HG02759 (cell line): ENCODE measurements at regions not wholly inside any gene's neighbourhood (a gene's known extent, or its start where the extent isn't known, plus 50 kb on each side); places are given as distances from the start of the nearest gene placed in this dataset.

Experiments used
- ATAC-seq: cut with Tn5 transposase; IDR thresholded peaks from one replicate; pipeline ENCODE4 v1.9.1; 2021; ENCODE audit warnings: mild to moderate bottlenecking, moderate library complexity; ENCODE audit not compliant: unreplicated experiment

DNA sequence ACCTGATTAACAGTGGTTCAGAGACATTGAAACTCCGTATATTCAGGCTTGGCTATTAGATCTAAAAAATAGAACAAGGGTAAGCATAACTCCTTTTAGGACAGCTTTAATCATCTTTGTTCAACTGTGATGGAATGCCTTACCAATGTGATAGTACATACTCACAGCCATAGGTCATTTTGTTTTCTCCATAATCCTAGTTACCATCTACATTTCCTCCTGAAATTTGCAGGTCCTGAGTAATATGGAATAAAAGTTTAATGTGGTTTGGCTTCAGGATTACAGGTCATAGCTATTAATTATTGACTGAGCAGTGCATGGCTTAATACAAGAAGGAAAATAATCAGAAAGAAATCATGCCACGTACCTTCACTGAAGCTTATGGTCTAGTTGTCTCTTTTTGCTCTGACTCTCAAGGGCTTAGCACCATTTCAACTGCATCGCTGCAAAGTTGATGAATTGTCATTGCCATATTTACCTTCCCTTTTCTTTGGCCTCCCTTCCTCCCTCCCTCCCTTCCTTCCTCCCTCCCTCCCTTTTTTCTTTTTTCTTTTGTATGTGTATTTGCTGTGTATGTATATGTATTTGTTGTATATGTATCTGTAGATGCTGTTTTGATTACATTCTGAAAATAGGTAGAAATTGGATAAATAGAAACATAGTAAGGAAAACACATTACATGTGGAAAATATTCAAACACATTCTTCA is 250.9 kb upstream of the ZNF608 start:
- no peak for ATAC-seq

DNA sequence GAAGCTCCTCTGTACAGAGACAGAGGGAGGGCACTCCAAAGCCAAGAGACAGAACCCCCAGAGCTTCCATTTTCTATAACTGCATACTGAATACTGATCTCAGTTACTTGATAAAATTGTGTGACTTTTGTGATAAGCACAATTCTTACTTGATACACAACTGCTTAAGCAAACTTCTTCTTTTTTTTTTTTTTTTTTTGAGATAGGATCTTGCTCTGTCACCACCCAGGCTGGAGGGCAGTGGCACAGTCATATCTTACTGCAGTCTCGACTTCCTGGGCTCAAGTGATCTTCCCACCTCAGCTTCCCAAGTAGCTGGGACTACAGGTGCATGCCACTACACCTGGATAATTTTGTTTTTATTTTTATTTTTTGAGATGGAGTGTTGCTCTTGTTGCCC is 252.1 kb upstream of the ZNF608 start:
- no peak for ATAC-seq

DNA sequence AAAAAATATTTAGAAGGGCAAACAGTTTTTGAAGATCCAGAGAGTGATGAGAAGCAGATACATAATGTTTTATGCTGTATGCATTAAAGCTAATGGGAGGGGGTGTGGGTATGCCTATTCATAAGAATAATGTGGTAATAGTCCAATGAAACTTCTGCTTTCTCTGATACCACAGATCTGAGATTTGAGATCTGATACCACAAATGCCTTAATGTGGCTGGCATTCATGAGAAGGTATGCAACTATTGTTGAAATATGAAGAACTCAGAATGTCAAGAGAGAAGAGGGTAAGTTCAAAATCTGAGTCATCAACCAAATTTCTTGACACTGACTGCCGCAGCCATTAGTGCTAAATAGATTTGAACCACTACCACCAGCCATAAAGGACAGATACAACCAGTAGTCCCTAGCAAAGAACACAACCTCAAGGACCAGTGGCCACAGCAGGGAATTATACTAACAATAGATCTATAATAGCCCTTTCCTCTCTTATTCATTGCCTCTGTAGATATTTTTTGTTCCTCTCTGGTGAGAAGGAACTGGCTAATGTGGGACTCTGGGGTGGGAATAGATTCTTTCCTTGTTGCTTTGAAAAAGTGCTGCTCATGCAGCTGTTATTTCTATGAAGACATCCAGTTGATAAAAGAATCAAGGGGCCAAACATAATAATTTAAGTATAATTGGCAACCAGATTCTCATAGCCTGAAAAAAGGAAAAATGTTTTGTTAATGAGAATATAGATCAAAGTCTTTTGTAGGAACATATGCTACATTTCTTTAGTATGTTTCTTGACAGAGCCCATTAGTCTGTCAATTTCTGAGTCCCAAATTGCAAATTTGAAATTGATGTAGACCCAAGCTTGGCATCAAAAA is 256.5 kb upstream of the ZNF608 start:
- ATAC-seq = no peak

DNA sequence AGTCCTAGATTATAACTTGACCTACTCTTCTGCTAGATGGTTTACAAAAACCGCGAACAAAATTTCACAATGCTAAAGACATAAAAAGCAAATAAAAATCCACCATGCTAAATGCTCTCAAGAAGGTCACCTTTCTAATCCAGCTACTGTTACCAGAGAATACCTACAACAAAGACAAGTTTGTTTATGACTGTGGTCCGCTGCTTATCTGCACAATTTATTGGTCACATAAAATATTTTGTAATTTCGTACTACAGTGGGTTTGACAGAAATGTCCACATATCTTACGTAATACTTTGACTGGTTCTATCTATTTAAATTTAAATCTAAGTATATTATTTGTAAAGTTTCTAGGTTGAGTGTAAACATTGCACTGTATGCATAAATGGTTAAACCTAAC is 257.6 kb upstream of the ZNF608 start:
- ATAC-seq = no peak

DNA sequence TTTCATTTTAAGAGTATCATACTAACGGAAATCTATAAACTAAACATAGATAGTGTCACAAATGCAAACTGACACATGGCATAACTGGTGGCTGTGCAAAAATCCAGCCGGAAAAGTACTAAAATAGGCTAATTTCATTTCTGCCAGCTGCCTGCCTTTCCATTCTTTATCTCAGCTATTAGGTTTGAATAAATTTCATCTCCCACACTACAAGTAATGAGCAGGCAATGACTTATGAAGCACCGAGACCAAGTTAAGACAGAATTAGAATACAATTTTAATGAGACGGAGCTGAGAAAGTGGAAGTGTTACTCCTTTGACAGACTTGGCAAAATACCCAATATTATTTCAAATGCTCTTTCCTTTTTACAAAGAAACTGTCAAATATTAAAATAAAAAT is 258.8 kb upstream of the ZNF608 start:
- no peak for ATAC-seq

DNA sequence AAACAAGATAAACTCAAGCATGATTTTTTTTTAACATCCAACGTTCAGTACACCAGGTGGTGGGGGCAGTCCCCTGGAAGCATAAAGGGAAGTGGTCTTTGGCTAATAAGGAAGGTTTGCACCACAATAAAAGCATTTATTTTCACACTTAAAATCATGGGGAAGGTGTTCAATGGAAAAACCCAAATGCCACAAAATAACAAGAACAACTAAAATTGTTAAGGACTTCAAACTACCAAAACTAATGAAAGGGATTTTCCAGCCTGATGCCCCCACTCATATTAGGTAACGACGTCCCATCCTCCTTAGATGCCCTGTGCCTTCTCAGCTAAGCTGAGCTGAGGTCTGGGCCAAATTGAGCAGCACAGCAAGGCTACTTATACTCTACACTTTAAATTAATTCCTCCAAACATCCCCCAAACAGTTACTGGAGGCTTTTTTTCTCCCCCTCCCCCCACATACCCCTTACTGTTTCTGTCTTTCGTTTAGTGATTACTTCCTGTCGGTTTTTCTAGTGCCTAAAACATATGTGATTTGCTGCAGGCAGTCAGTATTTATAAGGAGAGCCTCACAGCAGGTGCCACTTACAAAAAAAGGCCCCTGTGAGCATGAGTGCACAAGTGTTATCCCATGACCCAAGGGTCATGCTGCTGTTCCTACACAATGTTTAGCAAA is 259.7 kb upstream of the ZNF608 start:
- ATAC-seq = peak; percentile 77

DNA sequence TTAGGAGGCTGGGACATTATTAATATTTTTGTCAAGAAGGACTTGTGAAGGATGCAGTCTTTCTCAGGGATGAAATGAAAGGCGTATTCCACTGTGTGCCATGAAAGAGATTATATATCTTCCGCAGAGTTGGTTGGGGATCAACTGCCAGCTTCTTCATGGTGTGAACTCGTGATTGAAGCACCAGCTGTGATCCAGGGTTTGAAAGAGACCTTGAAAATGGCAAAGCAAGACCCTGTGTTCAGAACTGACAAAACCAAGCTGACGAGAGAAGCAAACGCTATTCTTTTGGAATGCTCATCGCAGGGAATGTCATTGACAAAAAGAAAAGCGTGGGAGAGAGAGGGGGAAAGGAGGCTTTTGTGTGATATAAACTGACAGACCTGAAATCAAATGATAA is 263.9 kb upstream of the ZNF608 start:
- no peak for ATAC-seq

DNA sequence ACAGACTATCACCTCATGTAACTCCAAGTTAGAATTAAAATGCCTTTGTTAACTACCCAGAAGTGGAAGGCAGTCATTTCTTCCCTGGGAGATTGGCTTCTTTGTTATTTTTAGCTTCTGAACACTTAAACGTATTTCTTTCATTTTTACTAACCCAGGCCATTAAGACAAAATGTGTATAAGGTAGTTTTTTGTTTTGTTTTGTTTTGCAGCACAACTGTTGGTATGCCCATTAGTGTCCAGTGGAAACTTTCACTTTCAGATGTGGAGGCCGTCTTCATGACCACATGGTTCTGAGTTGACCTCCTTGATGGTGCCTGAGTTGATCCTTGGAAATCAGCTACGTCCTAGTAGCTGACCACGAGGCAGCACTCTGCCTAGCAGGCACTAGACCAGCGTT is 264.6 kb upstream of the ZNF608 start:
- ATAC-seq = peak; percentile 53

DNA sequence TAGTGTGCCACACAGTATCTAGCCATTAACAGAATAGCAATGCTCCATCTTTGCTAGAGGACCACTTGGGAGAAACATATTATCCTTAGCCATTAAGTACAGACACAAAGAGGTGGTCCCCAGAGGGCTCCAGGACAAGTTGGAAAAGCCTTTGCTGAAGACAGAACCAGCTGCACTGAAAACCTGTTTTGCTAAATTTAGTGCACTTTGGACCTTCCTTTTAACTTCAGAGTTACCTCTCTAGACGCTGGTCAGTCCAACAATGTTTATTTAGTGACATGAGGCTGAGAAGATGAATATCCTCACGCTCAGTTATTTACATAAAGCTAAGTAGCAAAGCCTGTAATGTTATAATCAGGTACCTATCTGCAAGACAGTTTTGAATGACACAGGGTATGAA is 265.0 kb upstream of the ZNF608 start:
- ATAC-seq = no peak

DNA sequence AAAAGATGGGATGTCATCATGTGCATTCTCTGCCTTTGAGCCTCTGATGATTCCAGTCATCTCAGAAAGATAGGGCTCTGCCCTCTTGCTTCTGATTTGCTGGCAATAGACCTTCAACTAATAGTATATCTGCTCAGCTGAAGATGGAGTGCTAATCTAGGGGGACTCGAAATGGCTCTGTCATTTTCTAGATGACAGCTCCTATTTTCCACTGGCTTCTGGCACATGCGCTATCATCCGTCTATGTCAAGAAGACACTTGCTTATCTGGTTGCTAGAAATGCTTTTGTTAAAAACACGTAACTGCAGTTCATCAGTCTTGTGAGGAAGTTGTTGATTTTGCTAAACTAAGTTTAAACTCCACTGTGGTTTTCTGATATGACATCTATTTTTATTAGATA is 265.5 kb upstream of the ZNF608 start:
- no peak for ATAC-seq

DNA sequence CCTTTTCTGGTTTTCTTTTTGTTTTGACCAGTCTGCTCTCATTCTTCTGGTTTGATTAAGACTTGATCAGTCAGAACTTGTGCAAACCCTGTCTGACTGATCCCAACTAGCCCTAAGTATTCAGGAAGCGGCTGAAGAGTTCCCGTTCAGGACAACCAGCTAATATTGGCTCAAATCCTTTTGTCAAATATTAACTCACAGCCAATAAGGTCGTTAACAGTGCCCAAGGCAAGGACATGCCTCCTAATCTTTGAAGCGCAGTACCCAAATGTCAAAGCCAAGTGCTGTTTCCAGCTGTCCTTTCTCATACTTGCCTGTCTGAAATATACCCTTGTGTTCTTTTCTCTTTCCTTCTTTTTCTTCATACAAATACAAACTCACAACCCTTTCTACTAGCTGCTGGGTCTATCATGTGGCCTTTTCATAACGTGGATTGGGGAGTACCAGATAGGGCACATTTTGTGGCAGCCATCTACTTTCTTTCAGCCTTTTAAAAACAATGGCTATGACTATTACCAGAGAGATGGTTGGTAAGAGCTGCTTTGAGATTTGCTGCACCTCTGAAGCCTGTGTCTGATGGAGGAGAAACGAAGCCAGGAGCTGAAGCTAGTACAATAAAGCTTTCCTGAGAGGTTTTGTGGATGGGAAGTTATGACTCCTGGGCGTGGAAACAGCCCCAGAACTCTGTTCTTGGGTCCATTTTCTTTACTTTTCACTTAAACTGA is 266.4 kb upstream of the ZNF608 start:
- no peak for ATAC-seq

DNA sequence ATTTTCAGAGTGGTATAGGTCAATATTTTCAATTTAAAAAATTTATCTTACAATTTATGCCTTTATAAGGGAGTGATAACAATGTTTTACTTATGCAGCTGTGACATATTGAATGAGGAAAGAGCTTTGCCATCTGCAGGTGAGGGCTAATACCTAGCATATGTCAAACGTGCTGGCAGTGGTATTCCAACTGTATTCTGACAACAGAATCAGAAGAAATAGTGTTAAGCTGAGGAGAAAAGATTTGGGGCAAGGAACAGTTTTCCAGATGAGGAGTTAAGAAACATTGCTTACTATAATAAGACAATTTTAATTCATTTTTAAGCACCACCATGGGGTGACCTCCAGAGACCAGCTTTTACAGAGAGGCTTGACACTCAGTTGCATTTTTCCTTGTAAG is 267.8 kb upstream of the ZNF608 start:
- ATAC-seq = no peak

DNA sequence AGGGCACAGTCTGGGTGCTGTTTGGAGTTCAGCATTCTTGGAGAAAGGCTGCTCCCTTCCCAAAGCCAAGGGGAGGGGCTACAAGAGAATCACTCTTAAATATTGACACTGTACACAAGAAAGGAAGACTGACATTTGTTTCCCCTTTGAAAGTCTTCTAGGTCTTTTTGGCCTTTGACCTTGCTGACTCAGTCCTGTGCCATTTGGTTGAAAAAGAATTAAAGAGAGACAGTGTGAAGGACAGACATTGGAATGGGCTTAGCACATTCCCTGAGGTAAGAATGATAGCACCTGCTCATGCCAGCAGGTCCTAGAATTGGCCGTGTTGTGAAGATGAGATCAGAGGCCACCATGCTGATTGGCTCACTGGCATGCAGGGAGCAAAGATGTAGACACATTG is 271.4 kb upstream of the ZNF608 start:
- no peak for ATAC-seq

DNA sequence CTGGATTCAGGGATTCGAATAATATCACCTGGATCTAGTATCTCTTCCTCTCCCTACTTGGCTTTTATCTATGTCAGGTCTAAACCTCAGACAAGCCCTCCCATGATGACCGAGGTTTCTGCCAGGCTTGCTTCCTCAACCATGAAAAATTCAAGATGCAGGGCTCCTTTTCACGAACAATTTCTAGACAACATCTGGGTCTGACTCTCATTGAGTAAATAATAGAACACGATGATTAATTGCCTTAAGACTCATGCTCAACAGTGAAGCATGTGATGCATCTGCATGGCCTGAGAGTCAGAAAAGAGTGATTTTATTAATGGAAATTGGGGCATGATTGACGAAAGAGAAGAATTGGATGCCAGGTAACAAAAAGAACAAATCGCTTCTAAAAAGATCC is 277.2 kb upstream of the ZNF608 start:
- ATAC-seq = no peak

DNA sequence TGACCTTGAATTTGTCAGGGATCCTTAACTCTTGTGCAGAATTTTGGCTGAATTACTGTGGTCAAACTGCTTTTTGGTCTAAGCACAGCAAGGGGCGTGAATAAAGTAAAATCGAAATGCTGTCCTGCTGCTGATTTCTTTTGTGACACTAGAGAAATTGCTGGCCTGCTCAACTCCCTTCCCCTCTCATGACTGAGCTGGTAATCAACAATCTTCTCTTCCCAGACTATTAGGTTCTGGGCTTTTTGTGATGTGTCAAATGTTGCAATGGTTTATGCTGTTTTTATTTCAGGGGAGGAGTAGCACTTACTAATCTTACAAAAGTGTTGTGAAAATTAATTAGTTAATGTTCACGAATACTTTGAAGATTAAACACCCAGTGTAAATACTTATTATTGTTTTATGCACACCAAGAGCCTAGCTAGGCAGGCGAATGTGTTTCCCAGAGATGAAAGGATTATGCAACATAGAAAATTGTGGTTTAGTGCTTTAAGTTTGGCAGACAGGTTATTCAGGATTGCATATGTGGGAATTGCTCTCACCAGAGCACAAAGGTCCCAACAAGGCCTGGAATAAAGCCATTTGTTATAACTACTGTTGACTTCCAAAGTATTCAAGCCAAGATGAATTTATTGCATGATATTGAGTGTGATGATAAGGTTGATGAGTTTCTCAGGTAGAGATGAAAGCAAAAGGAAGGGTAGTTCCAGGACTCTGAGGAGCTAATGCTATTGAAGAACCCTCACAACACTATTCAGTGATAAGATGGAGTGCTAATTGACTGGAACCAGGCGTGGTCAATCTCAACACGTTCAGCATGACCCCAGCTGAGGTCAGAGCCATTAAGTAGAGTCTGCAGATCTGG is 280.7 kb upstream of the ZNF608 start:
- no peak for ATAC-seq

DNA sequence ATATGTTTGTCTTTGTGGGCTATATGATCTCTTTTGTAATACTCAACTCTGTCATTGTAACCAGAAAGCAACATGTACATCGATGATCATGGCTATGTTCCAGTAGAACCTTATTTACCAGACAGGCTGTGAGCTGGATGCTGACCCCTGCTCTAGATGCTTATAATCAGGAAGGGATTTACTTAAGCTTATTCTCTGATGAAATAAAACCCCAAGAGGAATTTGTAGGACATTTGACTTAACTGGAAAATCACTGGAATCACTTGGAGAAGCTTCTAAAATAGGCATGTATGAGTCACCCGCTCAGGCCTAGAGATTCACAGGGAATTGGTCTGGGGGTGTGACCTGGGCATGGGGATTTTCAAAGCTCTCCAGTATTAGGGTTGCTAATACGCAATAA is 285.8 kb upstream of the ZNF608 start:
- no peak for ATAC-seq

DNA sequence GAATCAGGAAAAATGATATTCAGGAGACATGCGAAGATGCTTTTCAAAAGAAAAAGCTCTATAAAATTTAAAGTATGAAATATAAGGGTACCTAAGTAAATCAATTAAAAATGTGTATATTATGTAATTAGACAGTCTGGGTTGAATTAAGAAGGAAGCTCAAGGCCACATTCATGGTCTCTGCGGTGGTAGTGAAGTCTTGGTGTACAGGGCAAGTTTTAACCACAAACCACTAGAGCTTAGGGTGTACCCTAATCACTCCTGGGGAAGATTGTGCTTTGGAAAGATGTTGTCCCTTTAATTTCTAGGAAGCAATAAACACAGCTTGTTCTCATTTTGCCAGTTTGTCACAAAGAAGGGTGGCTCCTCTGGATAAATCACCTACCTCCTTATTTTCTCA is 287.2 kb upstream of the ZNF608 start:
- ATAC-seq = no peak

DNA sequence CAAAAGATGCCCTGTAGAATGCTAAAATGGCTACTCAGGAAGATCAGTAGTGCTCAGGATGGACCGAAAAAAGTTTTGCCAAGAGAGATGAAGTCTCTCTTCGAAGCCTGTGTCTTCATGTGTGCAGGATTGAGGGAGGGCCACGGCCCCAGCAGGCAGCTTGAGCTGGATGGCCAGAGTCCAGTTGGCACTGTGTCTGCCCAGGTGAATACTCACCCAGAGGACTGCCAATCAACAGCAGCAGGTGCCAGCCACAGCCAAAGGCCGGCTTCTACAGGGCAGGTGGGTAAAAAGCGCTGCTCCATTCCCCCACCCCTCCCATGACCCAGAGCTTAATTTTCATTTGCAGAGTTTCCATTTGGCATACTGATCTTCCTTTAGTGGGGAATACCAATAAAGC is 287.9 kb upstream of the ZNF608 start:
- ATAC-seq = no peak

DNA sequence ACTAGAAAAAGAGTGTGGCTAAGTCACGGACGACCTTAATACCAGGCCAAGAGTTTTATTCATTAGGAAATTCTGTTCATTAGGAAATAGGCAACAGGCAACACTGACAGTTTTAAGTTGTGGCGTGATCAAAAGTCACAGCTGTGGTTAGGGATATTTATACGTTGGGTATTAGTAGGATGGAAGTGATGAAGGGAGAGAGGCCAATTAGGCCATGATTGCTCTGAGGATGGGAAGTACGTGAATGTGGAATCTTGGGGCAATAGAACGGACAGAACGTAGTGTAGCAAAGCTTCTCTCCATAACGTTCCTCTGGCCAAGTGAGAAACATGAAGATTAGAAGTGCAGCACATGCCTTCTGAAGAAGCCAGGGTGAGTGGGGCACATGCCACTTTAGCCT is 290.1 kb upstream of the ZNF608 start:
- ATAC-seq = no peak

DNA sequence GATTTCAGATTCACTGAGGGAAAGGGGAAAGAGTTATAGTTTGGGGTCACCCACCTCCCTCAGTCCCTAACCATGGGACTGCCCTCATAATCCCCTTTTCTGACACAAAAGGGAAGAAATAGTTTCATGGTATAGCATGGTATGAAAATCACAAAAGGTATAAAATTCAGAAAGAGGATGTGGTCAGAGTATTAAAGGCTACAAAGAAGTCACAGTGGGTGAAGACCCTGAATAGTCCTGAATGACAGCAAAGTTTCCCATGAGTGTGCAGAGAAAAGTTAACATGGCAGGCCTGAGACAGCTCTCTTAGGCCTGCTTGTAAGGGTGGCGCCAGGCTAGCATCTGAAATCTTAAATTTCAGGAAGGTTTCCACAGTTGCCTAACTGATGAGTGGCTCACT is 290.6 kb upstream of the ZNF608 start:
- ATAC-seq = no peak
